ENCODE measurements at regions not wholly inside any gene's neighbourhood (a gene's known extent, or its start where the extent isn't known, plus 50 kb on each side); places are given as distances from the start of the nearest gene placed in this dataset.
"Not testable (repeated sequence)": the region's sequence is repeated elsewhere in the genome, so short reads cannot be mapped to it uniquely, and the experiment has no call there.

- ATAC-seq = no peak
- Histone ChIP-seq H3K36me3 (ENCODE audit: low read depth) (no peaks in the 10 kb centered on the region), H3K9me3 (no peaks in the 10 kb centered on the region), H3K4me1 (ENCODE audit: low read depth) (no peaks in the 10 kb centered on the region), H3K4me3 (no peak overlapping the region)
- DNase-seq = no peak
- TF ChIP-seq, protein P1, sequence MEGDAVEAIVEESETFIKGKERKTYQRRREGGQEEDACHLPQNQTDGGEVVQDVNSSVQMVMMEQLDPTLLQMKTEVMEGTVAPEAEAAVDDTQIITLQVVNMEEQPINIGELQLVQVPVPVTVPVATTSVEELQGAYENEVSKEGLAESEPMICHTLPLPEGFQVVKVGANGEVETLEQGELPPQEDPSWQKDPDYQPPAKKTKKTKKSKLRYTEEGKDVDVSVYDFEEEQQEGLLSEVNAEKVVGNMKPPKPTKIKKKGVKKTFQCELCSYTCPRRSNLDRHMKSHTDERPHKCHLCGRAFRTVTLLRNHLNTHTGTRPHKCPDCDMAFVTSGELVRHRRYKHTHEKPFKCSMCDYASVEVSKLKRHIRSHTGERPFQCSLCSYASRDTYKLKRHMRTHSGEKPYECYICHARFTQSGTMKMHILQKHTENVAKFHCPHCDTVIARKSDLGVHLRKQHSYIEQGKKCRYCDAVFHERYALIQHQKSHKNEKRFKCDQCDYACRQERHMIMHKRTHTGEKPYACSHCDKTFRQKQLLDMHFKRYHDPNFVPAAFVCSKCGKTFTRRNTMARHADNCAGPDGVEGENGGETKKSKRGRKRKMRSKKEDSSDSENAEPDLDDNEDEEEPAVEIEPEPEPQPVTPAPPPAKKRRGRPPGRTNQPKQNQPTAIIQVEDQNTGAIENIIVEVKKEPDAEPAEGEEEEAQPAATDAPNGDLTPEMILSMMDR (IDR thresholded peaks at IDR 0.05) = no peak
- intact Hi-C loops (cut with DNase I, micrococcal nuclease) = no loop called here
Measured at GRCh38 chr2:172260336-172260735, 157.6 kb upstream of the DLX2 start.

DNA sequence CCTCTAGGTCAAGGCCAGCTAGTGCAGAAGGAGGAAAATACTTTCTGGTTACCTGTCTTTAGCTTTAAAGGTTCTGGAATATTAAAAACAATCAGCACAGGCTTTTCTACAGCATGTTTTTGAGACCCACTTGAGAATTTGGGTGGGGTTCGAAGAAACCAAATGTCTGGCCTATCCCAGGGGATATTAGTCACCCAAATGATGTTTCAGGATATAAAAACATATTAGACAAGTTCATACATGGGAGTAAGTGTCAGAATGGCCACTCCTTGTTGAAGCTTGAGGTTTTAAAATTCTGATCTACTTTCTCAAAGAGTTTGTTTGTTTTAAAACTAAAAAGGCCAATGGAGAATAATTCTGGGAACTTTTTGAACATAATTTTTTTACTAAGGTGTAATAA lies 158.6 kb upstream of the DLX2 start:
- TF ChIP-seq, protein P1 (IDR thresholded peaks at IDR 0.05) = no peak
- DNase-seq = no peak
- ATAC-seq = no peak
- H3K36me3 ChIP-seq (ENCODE audit: low read depth) = no peaks in the 10 kb centered on the region
- no peaks in the 10 kb centered on the region for H3K4me1 ChIP-seq (ENCODE audit: low read depth)
- intact Hi-C loops (cut with DNase I, micrococcal nuclease) = no loop called here
- H3K4me3 ChIP-seq = no peak overlapping the region
- H3K9me3 ChIP-seq = no peaks in the 10 kb centered on the region

GRCh38 chr2:172262486-172262885 lies 159.8 kb upstream of the DLX2 start:
- Histone ChIP-seq H3K4me1 (ENCODE audit: low read depth) (no peaks in the 10 kb centered on the region), H3K36me3 (ENCODE audit: low read depth) (no peaks in the 10 kb centered on the region), H3K9me3 (no peaks in the 10 kb centered on the region), H3K4me3 (no peak overlapping the region)
- intact Hi-C loops (cut with DNase I, micrococcal nuclease) = no loop called here
- ATAC-seq (no peak), DNase-seq (no peak)
- TF ChIP-seq, protein P1 (IDR thresholded peaks at IDR 0.05) = no peak

- H3K4me1 ChIP-seq (ENCODE audit: low read depth); intact Hi-C loops (cut with DNase I, micrococcal nuclease); H3K4me3 ChIP-seq; H3K36me3 ChIP-seq (ENCODE audit: low read depth); ATAC-seq; DNase-seq; H3K9me3 ChIP-seq: not testable (repeated sequence)
Measured at GRCh38 chr2:172264820-172265219, 162.1 kb upstream of the DLX2 start.

GRCh38 chr2:172269507-172270244 lies 157.7 kb upstream of the ITGA6 start:
- ATAC-seq; H3K9me3 ChIP-seq; intact Hi-C loops (cut with DNase I, micrococcal nuclease); H3K36me3 ChIP-seq (ENCODE audit: low read depth); DNase-seq; H3K4me3 ChIP-seq; H3K4me1 ChIP-seq (ENCODE audit: low read depth): not testable (repeated sequence)

GRCh38 chr2:172270278-172271079 lies 156.9 kb upstream of the ITGA6 start:
- ATAC-seq (peak; percentile 63), DNase-seq (peak; percentile 70 to 79 (median 71))
- intact Hi-C loops (cut with DNase I, micrococcal nuclease) = no loop called here
- TF ChIP-seq, protein P1 (IDR thresholded peaks at IDR 0.05) = no peak
- H3K4me1 ChIP-seq (ENCODE audit: low read depth) = no peaks in the 10 kb centered on the region
- no peaks in the 10 kb centered on the region for H3K36me3 ChIP-seq (ENCODE audit: low read depth)
- no peak overlapping the region for H3K4me3 ChIP-seq
- no peaks in the 10 kb centered on the region for H3K9me3 ChIP-seq

Data from mucosa of descending colon (tissue), 3 donors.